Cardiac muscle cell (in vitro differentiated cells and primary cell): ENCODE measurements at regions not wholly inside any gene's neighbourhood (a gene's known extent, or its start where the extent isn't known, plus 50 kb on each side); places are given as distances from the start of the nearest gene placed in this dataset.

Experiments used
- DNase-seq, 2 donors: peaks; one replicate each; pipeline versions ENCODE4 v3.0.0 to v3.0.0-alpha.2; 2010 to 2017; ENCODE audit warnings: low read depth in 1 of 2, low spot score in 1 of 2
- H3K27ac ChIP-seq: fragments of 200-600 bp; sonication (generic); 2 replicates; pipeline ENCODE4 v1.5.1; 2016
- H3K27me3 ChIP-seq: fragments of 200-600 bp; sonication (generic); 2 replicates; pipeline ENCODE4 v1.6.0; 2016; ENCODE audit warnings: control low read depth
- H3K36me3 ChIP-seq: fragments of 200-600 bp; sonication (generic); 2 replicates; pipeline ENCODE4 v1.5.1; 2016; ENCODE audit warnings: control low read depth
- H3K4me1 ChIP-seq: fragments of 200-600 bp; sonication (generic); 2 replicates; pipeline ENCODE4 v1.8.1; 2017; ENCODE audit warnings: low read depth, mild to moderate bottlenecking, mixed run types
- H3K4me3 ChIP-seq: fragments of 200-600 bp; sonication (generic); 2 replicates; pipeline ENCODE4 v1.5.1; 2016; ENCODE audit warnings: mild to moderate bottlenecking
- H3K9me3 ChIP-seq: fragments of 200-600 bp; sonication (generic); 2 replicates; pipeline ENCODE4 v1.5.1; 2017; ENCODE audit warnings: low read depth, mild to moderate bottlenecking, control low read depth
- CTCF ChIP-seq: IDR thresholded peaks from 2 replicates; pipeline ENCODE4 v1.5.1; 2012; ENCODE audit warnings: low read depth, mild to moderate bottlenecking, low read length

GRCh38 chr12:24139035-24139434, 189.6 kb upstream of the SOX5 start:
- no peaks in the 10 kb centered on the region for H3K9me3 ChIP-seq
- no peak for TF ChIP-seq CTCF
- H3K27me3 ChIP-seq = no peaks in the 10 kb centered on the region
- no peak overlapping the region for H3K27ac ChIP-seq
- H3K4me1 ChIP-seq = no peaks in the 10 kb centered on the region
- no peak overlapping the region for H3K4me3 ChIP-seq
- H3K36me3 ChIP-seq = no peaks in the 10 kb centered on the region
- no peak for DNase-seq

- H3K4me3 ChIP-seq = no peak overlapping the region
- H3K27ac ChIP-seq = no peak overlapping the region
- H3K36me3 ChIP-seq = no peaks in the 10 kb centered on the region
- no peaks in the 10 kb centered on the region for H3K9me3 ChIP-seq
- H3K4me1 ChIP-seq = no peaks in the 10 kb centered on the region
- no peak for DNase-seq
- TF ChIP-seq CTCF = no peak
- H3K27me3 ChIP-seq = no peaks in the 10 kb centered on the region
These were observed 188.6 kb upstream of the SOX5 start for GRCh38 chr12:24138041-24138440.

GRCh38 chr12:24135158-24135850, 185.8 kb upstream of the SOX5 start:
- no peaks in the 10 kb centered on the region for H3K4me1 ChIP-seq
- TF ChIP-seq CTCF = no peak
- DNase-seq = no peak
- H3K4me3 ChIP-seq = no peak overlapping the region
- no peaks in the 10 kb centered on the region for H3K27me3 ChIP-seq
- H3K9me3 ChIP-seq = no peaks in the 10 kb centered on the region
- no peak overlapping the region for H3K27ac ChIP-seq
- H3K36me3 ChIP-seq = no peaks in the 10 kb centered on the region

- no peaks in the 10 kb centered on the region for H3K4me1 ChIP-seq
- no peaks in the 10 kb centered on the region for H3K27me3 ChIP-seq
- H3K27ac ChIP-seq = no peak overlapping the region
- no peak for TF ChIP-seq CTCF
- DNase-seq = no peak
- no peak overlapping the region for H3K4me3 ChIP-seq
- no peaks in the 10 kb centered on the region for H3K9me3 ChIP-seq
- H3K36me3 ChIP-seq = no peaks in the 10 kb centered on the region
These were observed 184.6 kb upstream of the SOX5 start for GRCh38 chr12:24134092-24134491.

- Histone ChIP-seq H3K4me3 (no peak overlapping the region), H3K4me1 (no peaks in the 10 kb centered on the region), H3K27me3 (no peaks in the 10 kb centered on the region), H3K27ac (no peak overlapping the region), H3K9me3 (no peaks in the 10 kb centered on the region), H3K36me3 (no peaks in the 10 kb centered on the region)
- no peak for DNase-seq
- no peak for TF ChIP-seq CTCF
These were observed 183.9 kb upstream of the SOX5 start for GRCh38 chr12:24133384-24133783.
